Umbilical cord (tissue), 1 donor: ENCODE measurements at regions not wholly inside any gene's neighbourhood (a gene's known extent, or its start where the extent isn't known, plus 50 kb on each side); places are given as distances from the start of the nearest gene placed in this dataset.
A peak's percentile ranks its signal among the peaks of the same experiment; 100 is the strongest.

Experiments used
- DNase-seq: peaks from one replicate; pipeline ENCODE4 v3.0.0-alpha.2; 2015; ENCODE audit warnings: low spot score

GRCh38 chr5:168022446-168023169, 268.8 kb upstream of the WWC1 start:
- no peak for DNase-seq

DNA sequence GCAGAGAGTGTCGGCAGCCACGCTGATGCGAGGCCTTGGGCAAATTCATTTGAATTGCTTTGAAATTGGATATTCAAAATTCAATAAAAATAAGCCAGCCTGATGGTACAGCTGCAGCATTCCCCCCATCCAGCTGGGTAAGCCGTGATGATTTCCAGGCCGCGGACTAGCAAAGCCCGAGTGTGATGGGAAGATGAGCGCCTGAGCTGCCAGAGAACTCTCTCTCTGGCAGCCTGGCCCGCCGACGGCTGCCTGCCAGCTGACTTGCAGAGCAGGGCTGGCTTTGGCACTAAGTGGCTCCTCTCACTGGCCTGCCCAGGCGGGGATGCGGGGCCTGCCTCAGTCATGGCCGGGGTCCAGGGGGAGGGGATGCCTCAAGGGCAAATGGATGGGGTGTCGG, 268.3 kb upstream of the WWC1 start:
- DNase-seq, result peak; percentile 88

- DNase-seq, result no peak
Observed at GRCh38 chr5:168024306-168024705, 267.1 kb upstream of the WWC1 start.

GRCh38 chr5:168027007-168027406, 264.4 kb upstream of the WWC1 start:
- DNase-seq, result no peak

DNA sequence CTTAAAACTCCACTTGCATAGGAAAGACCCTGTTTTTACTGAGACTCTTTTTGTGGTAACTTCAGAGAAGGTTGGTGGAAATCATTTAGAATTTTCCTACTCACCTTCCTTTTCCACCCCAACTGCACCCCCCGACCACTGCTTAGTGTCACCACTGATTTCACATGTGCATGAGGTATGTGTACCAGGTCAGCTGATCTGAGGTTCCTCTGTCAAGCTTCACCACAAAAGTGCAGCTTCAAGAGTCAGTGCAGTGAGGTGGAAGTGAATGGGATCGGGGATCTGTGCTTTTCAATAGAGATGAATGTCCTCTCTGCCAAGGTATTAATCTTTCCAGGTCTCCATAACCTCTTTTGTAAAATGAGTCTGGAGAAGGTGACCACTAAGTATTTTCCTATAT, 260.5 kb upstream of the WWC1 start:
- no peak for DNase-seq

DNA sequence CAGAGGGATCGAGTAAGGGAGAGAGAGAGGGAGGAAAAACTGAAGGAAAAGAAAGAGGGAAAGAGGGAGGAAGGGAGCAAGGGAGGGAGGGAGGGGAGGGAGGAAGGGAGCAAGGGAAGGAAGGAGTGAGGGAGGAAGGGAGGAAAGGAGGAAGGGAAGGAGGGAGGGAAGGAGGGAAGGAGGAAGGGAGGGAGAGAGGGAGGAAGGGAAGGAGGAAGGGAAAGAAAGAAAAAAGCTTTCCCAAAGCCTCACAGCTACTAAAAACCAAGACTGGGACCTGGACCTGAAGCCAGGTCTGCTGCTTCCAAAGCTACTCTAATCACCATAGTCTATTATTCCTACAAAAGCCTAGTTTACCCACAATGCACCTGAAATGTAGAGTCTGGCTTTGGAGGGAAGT, 259.8 kb upstream of the WWC1 start:
- DNase-seq, result no peak

GRCh38 chr5:168039039-168039438, 252.4 kb upstream of the WWC1 start:
- DNase-seq, result no peak

- DNase-seq, result no peak
Observed at GRCh38 chr5:168039566-168040248, 251.7 kb upstream of the WWC1 start.

- DNase-seq, result no peak
Observed at GRCh38 chr5:168041583-168041982, 249.9 kb upstream of the WWC1 start.

DNA sequence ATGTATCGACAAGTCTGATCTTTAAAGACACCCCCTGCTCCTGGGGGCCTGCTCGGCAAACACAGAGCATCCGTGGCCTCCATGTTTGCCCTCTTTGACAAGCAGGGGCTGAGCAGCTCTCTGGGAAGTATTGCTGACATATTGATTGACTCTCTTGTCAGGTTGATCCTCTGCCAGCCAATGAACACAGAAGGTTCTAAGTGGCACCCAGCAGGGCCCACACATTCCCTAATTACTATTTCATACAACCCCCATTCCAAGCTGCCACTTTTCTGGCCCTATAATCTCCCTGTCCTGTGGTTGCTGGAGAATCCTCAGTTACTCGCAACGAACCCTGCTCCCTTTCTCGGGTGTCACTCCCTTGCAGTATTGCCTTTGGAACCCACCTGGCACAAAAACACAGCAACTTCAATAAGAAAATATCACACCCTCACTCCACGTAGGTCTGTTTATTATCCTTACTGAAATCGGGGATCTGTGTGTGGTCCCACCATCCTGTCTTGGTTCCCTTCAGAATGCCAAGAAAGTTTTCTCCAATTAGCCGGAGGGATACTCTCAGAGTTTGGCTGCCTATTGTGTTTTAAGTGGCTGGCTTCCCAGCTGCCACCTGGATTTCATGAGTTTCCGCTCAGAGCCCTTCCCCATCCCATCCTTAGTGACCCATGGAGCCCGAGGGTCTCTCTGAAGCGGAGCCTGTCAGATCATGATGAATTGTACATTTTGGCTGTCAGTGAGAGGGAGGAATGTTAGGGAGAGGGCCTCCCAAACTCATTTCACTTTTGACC, 249.0 kb upstream of the WWC1 start:
- DNase-seq, result no peak

DNA sequence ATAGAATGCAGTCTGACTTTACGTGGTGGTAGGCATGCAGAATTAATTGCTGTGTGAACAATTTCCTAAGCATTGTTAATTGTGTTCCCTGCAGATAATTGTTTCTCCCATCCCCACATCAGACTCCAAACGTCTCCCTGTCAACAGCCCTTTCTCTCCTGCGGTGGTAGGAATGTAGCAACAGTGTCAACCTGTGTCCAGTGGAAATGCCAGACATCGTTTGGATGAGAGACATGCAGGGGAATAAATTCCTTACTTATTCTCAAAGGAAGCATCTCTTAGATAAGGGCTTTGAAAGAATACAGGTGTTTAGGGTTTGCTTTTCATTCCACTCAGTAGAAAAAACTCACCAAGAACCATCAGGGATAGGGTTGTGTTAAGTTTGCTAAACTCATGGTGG, 245.3 kb upstream of the WWC1 start:
- DNase-seq, result no peak

- no peak for DNase-seq
Observed at GRCh38 chr5:168047043-168047668, 244.3 kb upstream of the WWC1 start.

DNA sequence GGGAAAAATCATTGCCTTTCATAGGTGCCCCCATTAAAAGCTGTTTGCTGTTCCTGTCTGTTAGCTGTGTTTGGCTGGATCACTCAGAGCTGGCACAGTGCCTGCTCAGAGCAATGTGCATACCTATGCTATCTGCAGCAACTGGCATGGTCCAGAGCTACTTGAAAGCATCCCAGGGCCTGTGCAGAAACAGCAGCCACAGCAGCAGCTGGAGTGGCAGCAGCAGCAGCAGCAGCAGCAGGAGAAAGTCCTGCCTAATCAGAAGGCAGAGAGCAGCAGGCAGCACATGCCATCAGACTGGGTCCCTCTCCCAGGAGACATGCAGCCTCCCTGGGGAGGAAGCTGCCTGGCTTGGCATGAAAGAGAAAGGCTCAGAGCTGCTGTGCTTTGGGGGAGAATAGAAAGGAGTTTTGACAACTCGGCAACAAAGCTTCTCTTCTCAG, 243.8 kb upstream of the WWC1 start:
- DNase-seq, result peak; percentile 52

- no peak for DNase-seq
Observed at GRCh38 chr5:168048486-168048885, 243.0 kb upstream of the WWC1 start.

- DNase-seq, result no peak
Observed at GRCh38 chr5:168052686-168053085, 238.8 kb upstream of the WWC1 start.

GRCh38 chr5:168054091-168054490, 237.4 kb upstream of the WWC1 start:
- no peak for DNase-seq

DNA sequence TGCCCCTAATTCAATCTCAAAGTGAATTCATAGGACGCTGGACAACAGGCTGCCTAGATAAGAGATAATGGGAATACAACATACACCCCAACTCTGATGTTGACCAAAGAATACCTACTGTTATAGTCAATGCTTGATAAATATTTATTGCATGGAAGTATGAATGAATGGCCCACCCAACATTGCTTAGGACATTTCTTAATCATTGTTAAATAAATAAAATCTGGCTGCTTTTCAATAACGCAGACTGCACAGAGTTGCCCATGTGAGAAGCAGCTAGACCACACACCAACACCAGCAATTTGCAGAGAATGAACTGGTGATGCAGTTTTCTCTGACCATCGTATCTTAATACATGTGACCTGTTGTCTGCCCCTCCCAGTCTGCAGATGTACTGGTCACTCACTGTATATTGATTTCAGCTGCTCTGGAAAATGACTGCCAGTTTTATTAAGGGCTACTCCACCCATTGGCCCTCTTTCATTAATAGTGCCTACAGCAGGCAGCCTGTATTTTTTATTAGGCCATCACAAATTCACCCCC, 236.2 kb upstream of the WWC1 start:
- DNase-seq, result no peak

DNA sequence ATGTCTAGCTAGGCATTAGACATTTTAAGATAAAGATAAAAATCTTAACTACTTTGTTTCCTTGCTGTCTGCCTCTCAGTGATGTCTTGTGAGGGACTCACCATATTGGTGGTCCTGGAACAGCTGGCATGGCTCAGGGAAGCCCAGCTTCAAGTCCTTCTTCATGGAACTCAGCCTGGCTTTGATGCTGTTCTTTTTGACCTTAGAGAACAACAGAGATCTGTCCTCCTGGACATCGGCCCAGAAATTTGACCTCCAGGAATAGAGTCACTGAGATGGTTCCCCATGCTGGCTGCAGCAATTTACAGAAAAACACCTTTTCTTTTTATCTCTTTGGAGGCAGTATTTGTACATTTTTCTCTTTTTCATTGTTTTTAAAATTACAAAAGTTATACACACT, 235.5 kb upstream of the WWC1 start:
- no peak for DNase-seq

- DNase-seq, result no peak
Observed at GRCh38 chr5:168056499-168057182, 234.8 kb upstream of the WWC1 start.

DNA sequence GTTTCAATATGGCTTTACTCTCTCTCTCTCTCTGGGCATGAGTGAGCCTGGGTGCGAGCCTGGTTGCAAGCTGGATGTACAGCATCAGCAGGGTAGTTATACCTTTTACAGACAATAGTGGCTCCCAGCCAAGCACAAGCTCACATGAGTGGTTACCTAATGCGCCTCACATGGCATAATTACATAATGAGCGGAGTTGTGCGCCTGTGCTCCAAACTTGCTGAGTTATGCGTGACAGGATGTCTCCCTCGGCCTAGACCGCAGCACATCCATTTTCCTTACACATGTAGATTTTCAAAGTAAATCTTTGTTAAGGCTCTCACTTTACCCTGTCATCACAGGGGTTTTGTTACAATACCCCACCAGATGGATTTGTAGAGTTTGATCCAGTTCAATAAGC, 233.5 kb upstream of the WWC1 start:
- DNase-seq, result no peak

GRCh38 chr5:168059131-168059530, 232.3 kb upstream of the WWC1 start:
- no peak for DNase-seq
